Astrocyte (in vitro differentiated cells and primary cell): ENCODE measurements at regions not wholly inside any gene's neighbourhood (a gene's known extent, or its start where the extent isn't known, plus 50 kb on each side); places are given as distances from the start of the nearest gene placed in this dataset.

Experiments used
- CTCF ChIP-seq: IDR thresholded peaks from 2 replicates; pipeline ENCODE4 v1.5.1; 2011; ENCODE audit warnings: low read depth, mild to moderate bottlenecking, inconsistent platforms, low read length, moderate library complexity; ENCODE audit not compliant: insufficient read depth
- EZH2 ChIP-seq: IDR thresholded peaks from 2 replicates; pipeline ENCODE4 v1.6.1; 2012; ENCODE audit warnings: mild to moderate bottlenecking, low read length, inconsistent platforms; ENCODE audit not compliant: insufficient read depth

DNA sequence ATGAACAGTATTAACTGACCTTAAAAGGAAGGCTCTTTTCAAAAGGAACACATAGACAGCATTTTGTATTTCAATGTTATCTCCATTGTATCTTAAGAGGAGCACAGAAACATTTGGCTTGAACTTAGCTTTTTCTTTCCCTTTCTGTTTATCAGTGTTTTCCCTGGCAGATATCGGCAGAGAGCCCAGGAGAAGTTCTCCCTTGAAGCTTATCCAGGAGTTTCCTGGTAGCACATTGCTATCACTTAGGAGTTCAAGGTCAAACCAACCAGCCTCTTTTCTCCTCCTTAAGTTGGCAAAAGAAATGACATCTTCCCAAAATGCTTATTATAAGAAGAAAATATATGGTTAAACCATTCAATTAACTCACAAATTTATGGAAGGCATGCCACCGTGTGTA lies 344.6 kb upstream of the UBE2E2 start:
- TF ChIP-seq CTCF (no peak), EZH2 (no peak)
